ENCODE measurements at regions not wholly inside any gene's neighbourhood (a gene's known extent, or its start where the extent isn't known, plus 50 kb on each side); places are given as distances from the start of the nearest gene placed in this dataset.

DNA sequence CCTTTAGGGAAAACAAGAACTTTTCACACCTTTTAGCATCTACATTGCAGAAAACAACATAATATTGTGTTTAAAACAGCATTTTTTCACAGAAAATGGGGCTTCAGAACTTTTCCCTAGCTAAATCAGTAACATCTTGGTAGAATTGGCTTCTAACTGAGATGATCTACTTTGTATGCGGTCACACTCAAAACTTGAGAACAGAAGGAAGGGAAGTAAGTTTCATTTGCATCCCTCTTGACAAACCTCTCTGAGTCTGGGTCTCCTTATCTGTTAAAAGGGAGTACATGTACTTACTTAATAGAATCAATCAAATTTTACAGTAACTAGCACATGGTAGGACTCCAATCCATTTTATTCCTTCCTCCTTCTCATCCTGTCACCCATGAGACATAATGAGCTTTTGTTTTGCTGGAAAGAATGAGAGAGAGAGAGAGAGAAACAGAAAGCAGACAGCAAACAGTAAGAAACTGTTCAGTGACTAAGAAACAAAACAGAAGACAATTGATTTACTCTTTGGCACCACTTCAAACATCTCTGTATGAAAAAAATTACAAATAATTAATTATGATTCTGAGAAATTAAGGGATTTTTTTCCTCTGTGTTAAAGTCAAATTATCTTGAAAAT, 387.3 kb downstream of the SATB2 start:
- WGBS: 74% methylated on average over 1 of the region's 1 CpG
- no peaks in the 10 kb centered on the region for H3K4me1 ChIP-seq (ENCODE audit: control insufficient read depth in 4 of 4, insufficient read depth in 4 of 4, low read length in 3 of 4)
- no peaks in the 10 kb centered on the region for H3K9me3 ChIP-seq (ENCODE audit: control insufficient read depth in 4 of 4, low read length in 3 of 4)
- H3K9ac ChIP-seq (ENCODE audit: low read depth in 1 of 2, low read length in 2 of 2): no peak overlapping the region
- H3K36me3 ChIP-seq (ENCODE audit: control insufficient read depth in 4 of 4, insufficient read depth in 3 of 4, low read depth in 1 of 4, low read length in 3 of 4): no peaks in the 10 kb centered on the region
- TF ChIP-seq ATF3 (IDR thresholded peaks at IDR 0.05): no peak
- no peak for TF ChIP-seq RXRA (IDR thresholded peaks at IDR 0.05)
- TF ChIP-seq REST (IDR thresholded peaks at IDR 0.05): no peak
- TF ChIP-seq HNF4A (conservative IDR thresholded peaks at IDR 0.05): no peak
- TF ChIP-seq YY1 (IDR thresholded peaks at IDR 0.05): no peak
- TF ChIP-seq MAX (IDR thresholded peaks at IDR 0.05): no peak
- no peak for TF ChIP-seq HNF4G (IDR thresholded peaks at IDR 0.05)
- no peak for TF ChIP-seq EGR1 (IDR thresholded peaks at IDR 0.05; ENCODE audit: low read depth in 2 of 2)
- no peaks in the 10 kb centered on the region for H3K27me3 ChIP-seq (ENCODE audit: control insufficient read depth in 4 of 4, insufficient read depth in 4 of 4, low read length in 3 of 4)
- no peak overlapping the region for H3K4me3 ChIP-seq (ENCODE audit: low read depth in 1 of 3, low read length in 3 of 3)
- H3K27ac ChIP-seq (ENCODE audit: low read depth in 1 of 2, low read length in 2 of 2): no peak overlapping the region
- no peak for DNase-seq (ENCODE audit: low spot score)

DNA sequence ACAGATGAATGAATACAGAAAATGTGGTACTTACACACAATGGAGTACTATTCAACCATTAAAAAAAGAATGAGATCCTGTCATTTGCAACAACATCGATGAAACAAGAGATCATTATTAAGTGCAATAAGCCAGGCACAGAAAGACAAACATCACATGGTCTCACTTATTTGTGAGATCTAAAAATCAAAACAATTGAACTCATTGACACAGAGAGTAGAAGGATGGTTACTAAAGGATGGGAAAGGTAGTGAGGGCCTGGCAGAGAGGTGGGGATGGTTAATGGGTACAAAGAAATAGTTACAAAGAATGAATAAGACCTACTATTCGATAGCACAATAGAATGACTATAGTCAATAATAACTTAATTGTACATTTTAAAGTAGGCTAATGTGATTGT, 393.5 kb downstream of the SATB2 start:
- Histone ChIP-seq H3K4me3 (ENCODE audit: low read depth in 1 of 3, low read length in 3 of 3) (no peak overlapping the region), H3K27ac (ENCODE audit: low read depth in 1 of 2, low read length in 2 of 2) (no peak overlapping the region), H3K36me3 (ENCODE audit: control insufficient read depth in 4 of 4, insufficient read depth in 3 of 4, low read depth in 1 of 4, low read length in 3 of 4) (no peaks in the 10 kb centered on the region), H3K27me3 (ENCODE audit: control insufficient read depth in 4 of 4, insufficient read depth in 4 of 4, low read length in 3 of 4) (peaks cover 0 to 2% (median 0%) of the 10 kb centered on the region in 4 donors), H3K9me3 (ENCODE audit: control insufficient read depth in 4 of 4, low read length in 3 of 4) (no peaks in the 10 kb centered on the region), H3K4me1 (ENCODE audit: control insufficient read depth in 4 of 4, insufficient read depth in 4 of 4, low read length in 3 of 4) (no peaks in the 10 kb centered on the region), H3K9ac (ENCODE audit: low read depth in 1 of 2, low read length in 2 of 2) (no peak overlapping the region)
- no peak for DNase-seq (ENCODE audit: low spot score)
- no peak for TF ChIP-seq REST (IDR thresholded peaks at IDR 0.05)
- TF ChIP-seq SP1 (IDR thresholded peaks at IDR 0.05): no peak
- no peak for TF ChIP-seq MAX (IDR thresholded peaks at IDR 0.05)
- no peak for TF ChIP-seq RXRA (IDR thresholded peaks at IDR 0.05)
- 84% methylated on average over 2 of the region's 2 CpGs for WGBS

Measured in liver (tissue), 7 donors.